ENCODE measurements at regions not wholly inside any gene's neighbourhood (a gene's known extent, or its start where the extent isn't known, plus 50 kb on each side); places are given as distances from the start of the nearest gene placed in this dataset.

DNA sequence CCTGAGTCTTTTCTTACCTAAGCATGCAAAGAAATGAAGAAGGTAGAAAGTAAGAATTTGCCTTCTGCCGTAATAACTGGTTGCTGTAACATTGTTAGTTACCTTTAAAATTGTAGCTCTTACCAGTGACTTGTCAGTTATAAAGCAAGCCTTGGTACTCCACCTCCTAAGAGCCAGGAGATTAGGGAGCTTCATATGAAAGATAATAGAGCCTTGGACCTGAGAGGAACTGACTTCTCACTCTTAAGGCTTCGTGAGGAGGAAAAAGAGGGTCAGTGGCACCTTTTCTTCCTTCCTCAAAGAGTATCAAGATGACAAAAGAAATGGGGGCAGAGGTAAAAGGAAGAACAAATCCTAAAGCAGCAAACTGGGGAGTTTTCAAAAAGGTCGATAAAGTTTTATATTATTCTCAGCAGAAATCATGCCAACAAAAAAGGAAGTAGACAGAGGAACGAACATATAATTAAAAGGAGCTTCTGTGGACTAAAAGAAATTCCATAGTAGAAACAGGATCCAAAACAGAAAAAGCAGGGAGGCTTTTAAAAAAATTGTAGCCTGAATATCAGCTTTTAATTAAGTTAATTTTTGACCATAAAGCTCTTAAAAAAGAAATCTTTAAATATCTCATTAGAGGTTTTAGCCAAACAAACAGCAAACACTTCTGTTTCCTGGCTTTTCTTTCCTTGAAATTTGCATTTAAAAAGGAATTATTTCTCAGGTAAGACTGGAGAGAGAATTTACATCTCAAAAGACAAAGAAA, 847.1 kb upstream of the ALCAM start:
- in situ Hi-C loops (cut with HindIII; ENCODE audit: low pct_ligation_motif_present, low pct_unique_long_range_greater_than_20kb, low sequenced_read_pairs): no loop called here
- DNase-seq: no peak

DNA sequence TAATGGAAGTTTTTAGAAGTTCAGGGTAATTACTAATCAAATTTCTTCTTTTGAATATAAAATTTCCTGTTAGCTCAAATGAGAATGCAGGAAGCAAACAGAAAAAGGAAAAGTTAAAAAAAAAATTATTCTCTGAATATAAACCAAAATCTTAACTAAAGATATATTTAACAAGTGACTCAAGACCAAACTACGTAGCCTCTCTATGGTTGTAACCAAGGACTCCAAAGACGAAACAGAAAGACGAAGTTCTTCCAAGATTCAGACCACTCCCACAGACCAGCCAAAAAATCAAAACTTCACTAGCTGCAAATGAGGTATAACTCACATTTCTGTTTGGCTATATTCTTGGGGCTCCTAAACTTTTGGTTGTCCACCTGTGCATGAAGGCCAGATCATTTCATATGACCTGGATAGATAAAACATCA, 846.5 kb upstream of the ALCAM start:
- DNase-seq: no peak
- in situ Hi-C loops (cut with HindIII; ENCODE audit: low pct_ligation_motif_present, low pct_unique_long_range_greater_than_20kb, low sequenced_read_pairs): no loop called here

DNA sequence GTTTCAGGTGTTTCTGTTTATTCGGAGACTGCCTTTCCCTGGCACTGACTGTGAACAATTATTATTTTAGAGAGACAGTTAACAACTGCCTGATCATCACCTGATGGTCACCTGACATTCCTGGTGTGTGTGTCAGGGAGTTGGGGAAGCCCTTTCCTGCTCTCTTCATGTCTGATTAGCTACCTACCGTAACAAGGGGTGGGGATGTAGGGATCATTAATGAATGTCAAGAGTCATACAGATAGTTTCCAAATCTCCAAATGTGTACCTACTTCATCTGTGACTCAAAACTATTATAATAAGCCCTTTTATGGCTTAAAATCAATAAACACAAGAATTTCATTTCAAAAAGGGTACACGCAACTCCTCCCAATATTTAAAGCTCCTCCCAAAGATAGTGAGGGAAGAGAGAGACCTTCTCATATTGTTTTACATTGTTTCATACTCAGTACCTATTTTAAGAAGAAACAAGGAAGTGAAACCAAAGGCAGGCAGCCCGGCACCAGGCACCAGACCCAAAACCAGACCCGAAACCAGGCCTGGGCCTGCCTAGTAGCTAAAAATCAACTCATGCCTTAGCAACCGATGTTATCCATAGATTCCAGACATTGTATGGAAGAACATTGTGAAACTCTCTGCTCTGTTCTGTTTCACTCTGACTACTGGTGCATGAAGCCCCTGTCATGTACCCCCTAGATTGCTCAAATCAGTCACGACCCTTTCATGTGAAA, 844.9 kb upstream of the ALCAM start:
- in situ Hi-C loops (cut with HindIII; ENCODE audit: low pct_ligation_motif_present, low pct_unique_long_range_greater_than_20kb, low sequenced_read_pairs): no loop called here
- no peak for DNase-seq

DNA sequence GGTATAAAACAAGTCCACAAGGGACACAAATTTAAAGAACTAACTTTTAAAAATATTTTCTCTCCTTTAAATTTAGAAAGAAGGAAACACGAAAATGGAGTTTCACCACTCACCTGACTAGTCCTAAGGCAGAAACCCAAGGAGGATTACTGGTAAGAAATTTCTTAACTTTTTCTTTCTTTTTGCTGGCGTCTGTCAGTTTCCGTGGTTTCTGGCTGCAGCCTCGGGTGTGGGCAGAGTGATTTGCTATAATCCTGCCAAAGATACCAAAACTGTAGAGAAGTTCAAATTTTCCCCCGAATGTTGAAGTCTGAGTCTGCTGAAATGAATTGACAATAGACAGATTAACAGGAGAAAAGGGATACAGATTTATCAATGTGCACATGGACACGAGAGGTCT, 843.6 kb upstream of the ALCAM start:
- in situ Hi-C loops (cut with HindIII; ENCODE audit: low pct_ligation_motif_present, low pct_unique_long_range_greater_than_20kb, low sequenced_read_pairs): no loop called here
- DNase-seq: no peak

- in situ Hi-C loops (cut with HindIII; ENCODE audit: low pct_ligation_motif_present, low pct_unique_long_range_greater_than_20kb, low sequenced_read_pairs): no loop called here
- no peak for DNase-seq
Measured at GRCh38 chr3:104526901-104527401, 839.8 kb upstream of the ALCAM start.

- in situ Hi-C loops (cut with HindIII; ENCODE audit: low pct_ligation_motif_present, low pct_unique_long_range_greater_than_20kb, low sequenced_read_pairs): no loop called here
- DNase-seq: no peak
Measured at GRCh38 chr3:104530934-104531333, 835.8 kb upstream of the ALCAM start.

DNA sequence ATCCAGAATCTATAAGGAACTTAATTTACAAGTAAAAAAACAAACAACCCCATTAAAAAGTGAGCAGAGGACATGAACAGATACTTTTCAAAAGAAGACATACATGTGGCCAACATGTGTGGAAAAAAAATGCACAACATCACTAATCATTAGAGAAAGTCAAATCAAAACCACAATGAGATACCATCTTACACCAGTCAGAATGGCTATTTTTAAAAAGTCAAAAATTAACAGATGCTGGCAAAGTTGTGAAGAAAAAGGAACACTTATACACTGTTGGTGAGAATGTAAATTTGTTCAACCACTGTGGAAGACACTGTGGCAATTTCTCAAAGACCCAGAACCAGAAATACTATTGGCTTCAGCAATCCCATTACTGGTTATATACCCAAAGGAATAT, 830.0 kb upstream of the ALCAM start:
- in situ Hi-C loops (cut with HindIII; ENCODE audit: low pct_ligation_motif_present, low pct_unique_long_range_greater_than_20kb, low sequenced_read_pairs): no loop called here
- no peak for DNase-seq

DNA sequence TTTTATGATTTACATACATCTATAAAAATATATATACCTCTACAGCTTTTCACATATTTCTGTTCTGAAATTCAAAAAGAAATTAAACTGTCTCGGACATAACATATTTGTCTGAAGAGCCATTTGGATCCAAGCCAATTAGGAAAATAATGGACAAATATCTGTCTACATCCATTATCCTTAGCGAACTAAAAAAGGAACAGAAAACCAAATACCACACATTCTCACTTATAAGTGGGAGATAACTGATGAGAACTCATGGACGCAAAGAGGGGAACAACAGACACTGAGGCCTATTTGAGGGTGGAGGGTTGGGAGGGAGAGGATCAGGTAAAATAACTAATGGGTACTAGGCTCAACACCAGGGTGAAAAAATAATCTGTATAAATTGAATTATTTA, 829.4 kb upstream of the ALCAM start:
- no peak for DNase-seq
- in situ Hi-C loops (cut with HindIII; ENCODE audit: low pct_ligation_motif_present, low pct_unique_long_range_greater_than_20kb, low sequenced_read_pairs): no loop called here

DNA sequence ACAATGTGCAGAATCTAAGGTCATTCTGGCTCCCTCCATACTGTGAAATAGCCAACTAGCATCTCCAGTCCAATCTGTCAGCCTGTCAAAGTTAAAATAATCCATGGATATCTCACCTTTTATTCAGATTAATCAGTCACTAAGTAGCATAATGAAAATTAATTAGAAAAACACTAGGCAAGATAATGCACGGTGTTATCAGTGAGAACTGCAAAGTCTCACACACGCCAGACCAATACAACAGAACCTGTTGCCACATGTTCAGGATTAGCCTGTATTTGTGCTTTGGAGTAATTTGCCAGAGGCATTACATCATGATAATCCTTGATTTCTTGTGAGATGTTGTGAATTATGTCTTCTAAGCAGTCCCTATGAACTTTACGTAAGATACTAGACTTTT, 820.4 kb upstream of the ALCAM start:
- in situ Hi-C loops (cut with HindIII; ENCODE audit: low pct_ligation_motif_present, low pct_unique_long_range_greater_than_20kb, low sequenced_read_pairs): no loop called here
- no peak for DNase-seq

DNA sequence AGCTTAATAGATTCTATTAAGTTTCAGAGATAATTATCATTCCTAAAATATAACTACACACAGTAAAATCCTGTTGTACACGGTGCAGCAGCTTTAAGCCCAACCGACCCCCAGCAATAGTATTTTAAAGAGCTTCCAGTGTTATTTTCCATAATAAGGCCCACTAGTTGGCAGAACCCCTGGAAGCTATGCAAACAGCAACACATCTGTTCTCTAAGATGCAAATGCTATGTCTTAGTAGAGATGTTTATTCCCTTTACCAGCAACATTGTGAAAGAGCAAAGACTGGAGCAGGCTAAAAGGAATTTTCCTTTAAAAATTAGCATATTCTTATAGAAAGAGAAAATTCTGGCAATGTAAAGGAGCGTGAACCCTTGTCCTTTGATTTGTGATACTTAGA, 819.7 kb upstream of the ALCAM start:
- no peak for DNase-seq
- in situ Hi-C loops (cut with HindIII; ENCODE audit: low pct_ligation_motif_present, low pct_unique_long_range_greater_than_20kb, low sequenced_read_pairs): no loop called here

GRCh38 chr3:104548401-104548800, 818.3 kb upstream of the ALCAM start:
- in situ Hi-C loops (cut with HindIII; ENCODE audit: low pct_ligation_motif_present, low pct_unique_long_range_greater_than_20kb, low sequenced_read_pairs): no loop called here
- no peak for DNase-seq

GRCh38 chr3:104549099-104549714, 817.5 kb upstream of the ALCAM start:
- DNase-seq: no peak
- in situ Hi-C loops (cut with HindIII; ENCODE audit: low pct_ligation_motif_present, low pct_unique_long_range_greater_than_20kb, low sequenced_read_pairs): no loop called here

GRCh38 chr3:104553121-104553520, 813.6 kb upstream of the ALCAM start:
- no peak for DNase-seq
- in situ Hi-C loops (cut with HindIII; ENCODE audit: low pct_ligation_motif_present, low pct_unique_long_range_greater_than_20kb, low sequenced_read_pairs): no loop called here

GRCh38 chr3:104554425-104554824, 812.3 kb upstream of the ALCAM start:
- DNase-seq: no peak
- in situ Hi-C loops (cut with HindIII; ENCODE audit: low pct_ligation_motif_present, low pct_unique_long_range_greater_than_20kb, low sequenced_read_pairs): no loop called here

GRCh38 chr3:104555728-104556127, 811.0 kb upstream of the ALCAM start:
- no peak for DNase-seq
- in situ Hi-C loops (cut with HindIII; ENCODE audit: low pct_ligation_motif_present, low pct_unique_long_range_greater_than_20kb, low sequenced_read_pairs): no loop called here

DNA sequence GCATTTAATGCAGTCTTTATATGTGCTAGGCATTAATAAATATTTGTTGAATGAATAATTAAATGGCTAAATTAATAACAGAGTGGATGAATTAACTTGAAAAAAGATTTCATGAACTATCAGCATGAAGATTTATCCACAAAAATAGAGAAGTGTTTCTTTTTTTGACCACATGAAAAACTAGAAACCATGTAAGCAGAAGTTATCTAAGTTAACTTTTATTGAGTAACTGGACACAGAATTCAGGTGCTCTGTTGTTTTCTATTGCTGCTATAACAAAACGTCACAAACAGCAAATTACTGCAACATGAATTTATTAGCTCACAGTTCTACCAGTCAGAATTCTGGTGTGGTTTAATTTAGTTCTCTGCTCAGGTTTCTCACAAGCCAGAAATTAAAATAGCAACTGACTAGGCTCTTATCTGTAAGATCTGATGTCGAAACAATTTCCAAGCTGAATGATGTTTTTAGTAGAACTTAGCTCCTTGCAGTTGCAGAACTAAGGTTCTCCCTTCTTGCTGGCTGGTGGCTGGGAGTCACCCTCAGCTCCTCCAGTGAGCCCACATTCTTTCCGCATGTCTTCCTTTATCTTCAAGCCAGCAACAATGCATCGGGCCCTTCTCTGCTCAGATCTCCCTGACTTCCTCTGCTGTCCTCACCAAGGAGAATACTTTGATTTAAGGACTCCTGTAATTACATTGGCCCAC, 810.2 kb upstream of the ALCAM start:
- in situ Hi-C loops (cut with HindIII; ENCODE audit: low pct_ligation_motif_present, low pct_unique_long_range_greater_than_20kb, low sequenced_read_pairs): no loop called here

DNA sequence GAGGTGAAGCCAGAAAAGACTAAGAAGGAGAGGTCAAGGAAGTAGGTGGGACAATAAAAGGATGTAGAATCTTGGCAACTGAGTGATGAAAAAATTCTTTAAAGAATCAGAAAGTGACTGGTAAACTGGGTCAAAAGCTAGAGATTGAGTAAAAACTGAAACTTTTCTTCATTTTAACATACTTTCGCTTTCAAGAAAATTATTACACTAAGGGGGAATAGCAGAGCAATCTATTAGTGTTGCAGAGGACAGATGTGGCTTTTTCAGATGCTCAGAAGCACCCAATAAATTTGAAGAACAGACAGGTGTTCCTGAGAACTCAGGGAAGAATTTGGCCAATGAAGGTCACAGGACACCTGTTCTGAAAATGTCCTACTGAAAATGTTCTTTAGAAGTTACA, 805.4 kb upstream of the ALCAM start:
- in situ Hi-C loops (cut with HindIII; ENCODE audit: low pct_ligation_motif_present, low pct_unique_long_range_greater_than_20kb, low sequenced_read_pairs): no loop called here
- no peak for DNase-seq

More for the DNA sequence above, 810.2 kb upstream of the ALCAM start:
- DNase-seq: no peak

GRCh38 chr3:104564045-104564643, 802.6 kb upstream of the ALCAM start:
- DNase-seq: peak; percentile 31
- in situ Hi-C loops (cut with HindIII; ENCODE audit: low pct_ligation_motif_present, low pct_unique_long_range_greater_than_20kb, low sequenced_read_pairs): no loop called here

- no peak for DNase-seq
- in situ Hi-C loops (cut with HindIII; ENCODE audit: low pct_ligation_motif_present, low pct_unique_long_range_greater_than_20kb, low sequenced_read_pairs): no loop called here
Measured at GRCh38 chr3:104566054-104566453, 800.7 kb upstream of the ALCAM start.
